PC-3 (cell line): ENCODE measurements at regions not wholly inside any gene's neighbourhood (a gene's known extent, or its start where the extent isn't known, plus 50 kb on each side); places are given as distances from the start of the nearest gene placed in this dataset.

Source experiments
- CTCF ChIP-seq: fragments of 300-600 bp; sonication (generic); conservative IDR thresholded peaks from 2 replicates; pipeline ENCODE4 v1.5.1; 2017; ENCODE audit warnings: antibody characterized with exemption, low read depth, mild to moderate bottlenecking, low read length
- EZH2 ChIP-seq: fragments of 300-600 bp; sonication (generic); IDR thresholded peaks from one replicate; pipeline ENCODE4 v1.6.1; 2017; ENCODE audit warnings: antibody characterized with exemption, mild to moderate bottlenecking, low read length; ENCODE audit not compliant: unreplicated experiment
- EZH2phosphoT487 ChIP-seq: fragments of 300-600 bp; sonication (generic); IDR thresholded peaks from 2 replicates; pipeline ENCODE4 v1.6.1; 2018; ENCODE audit warnings: mild to moderate bottlenecking, antibody characterized with exemption, low read length, borderline replicate concordance

GRCh38 chr1:216903382-216903740, 180.1 kb upstream of the ESRRG start:
- TF ChIP-seq CTCF (no peak), EZH2 (no peak), EZH2phosphoT487 (no peak)
